DMS53 (cell line): ENCODE measurements at regions not wholly inside any gene's neighbourhood (a gene's known extent, or its start where the extent isn't known, plus 50 kb on each side); places are given as distances from the start of the nearest gene placed in this dataset.

Source experiments
- DNase-seq: peaks from one replicate; lab custom pipeline; 2025; lab: John Stamatoyannopoulos, UW

GRCh38 chr2:221102896-221103688 is 469.0 kb downstream of the EPHA4 start:
- DNase-seq, result no peak

GRCh38 chr2:221103930-221104329 is 468.2 kb downstream of the EPHA4 start:
- DNase-seq, result peak; percentile 13

DNA sequence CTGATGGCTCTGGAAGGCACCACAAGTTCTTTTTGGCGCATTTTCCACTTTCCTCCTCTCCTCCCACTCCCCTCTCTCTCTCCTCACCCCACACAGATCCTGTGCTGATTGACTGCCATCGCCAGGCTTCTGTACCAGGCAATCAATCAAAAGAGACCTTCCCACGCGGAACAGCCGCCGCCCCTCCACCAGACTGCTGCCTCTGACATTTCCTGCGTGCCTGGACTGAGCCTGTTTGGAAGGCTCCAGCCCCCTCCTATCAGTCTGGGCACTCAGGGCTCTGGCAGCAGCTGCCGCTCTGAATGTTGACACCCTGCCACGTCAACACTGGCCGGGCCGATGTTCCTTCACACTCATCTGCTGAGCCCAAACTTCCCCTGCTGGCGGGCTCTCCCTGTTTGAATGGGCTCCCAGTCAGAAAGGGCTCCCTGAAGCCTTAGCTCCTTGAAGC is 467.7 kb downstream of the EPHA4 start:
- peak; percentile 73 for DNase-seq

DNA sequence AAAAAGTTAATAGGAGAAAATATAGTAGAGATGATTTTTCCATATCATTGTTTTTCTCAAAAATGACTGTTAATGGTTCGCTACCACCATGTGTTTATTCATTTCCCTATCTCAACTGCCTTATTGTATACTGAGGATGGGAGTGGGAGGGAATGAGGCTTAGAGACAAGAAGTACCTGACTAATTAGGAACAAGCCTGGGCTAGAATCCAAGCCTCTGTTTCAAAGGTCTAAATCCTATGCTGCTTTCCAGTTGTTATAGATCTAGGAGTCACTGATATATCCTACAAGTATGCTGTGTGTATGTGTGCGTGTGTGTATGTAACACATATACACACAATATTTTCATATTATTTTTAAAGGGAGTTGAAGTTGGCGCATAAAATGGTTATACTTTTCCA is 465.9 kb downstream of the EPHA4 start:
- DNase-seq, result no peak

GRCh38 chr2:221107424-221107823 is 464.7 kb downstream of the EPHA4 start:
- no peak for DNase-seq

DNA sequence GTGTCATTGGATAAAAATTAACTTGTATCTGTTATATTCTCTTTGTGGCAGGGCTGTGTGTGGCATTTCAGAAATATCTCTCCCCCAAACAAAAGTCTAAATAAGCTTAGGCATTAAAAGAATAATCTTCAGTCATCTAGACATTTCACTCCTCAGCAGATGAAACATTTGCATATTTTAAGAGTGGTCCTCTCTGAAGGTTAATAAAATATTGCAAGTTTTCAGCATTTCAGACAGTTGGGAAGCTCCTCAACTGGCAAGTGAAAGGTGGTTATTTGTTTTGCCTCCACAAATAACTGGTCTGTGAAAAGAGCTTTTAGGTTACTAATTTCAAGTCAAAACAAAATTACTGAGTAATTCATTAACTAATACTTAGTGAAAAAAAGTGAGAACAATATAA is 462.6 kb downstream of the EPHA4 start:
- no peak for DNase-seq

GRCh38 chr2:221111739-221112138 is 460.4 kb downstream of the EPHA4 start:
- DNase-seq, result no peak

DNA sequence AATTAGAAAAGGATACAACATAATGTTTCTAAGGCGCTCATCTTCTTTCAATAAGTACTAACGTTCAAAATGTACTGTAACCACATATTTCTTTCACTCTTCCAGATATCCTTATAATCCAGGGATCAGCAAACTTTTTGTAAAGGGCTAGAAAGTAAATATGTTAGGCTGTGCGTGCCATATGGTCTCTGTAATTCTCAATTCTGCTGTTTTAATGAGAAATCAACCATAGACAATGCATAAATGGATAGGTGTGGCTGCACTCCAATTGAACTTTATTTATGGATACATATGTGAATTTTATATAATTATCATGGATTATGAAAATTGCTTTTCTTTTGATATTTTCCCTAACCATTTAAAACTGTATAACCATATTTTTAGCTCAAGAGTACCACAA is 459.4 kb downstream of the EPHA4 start:
- DNase-seq, result no peak

DNA sequence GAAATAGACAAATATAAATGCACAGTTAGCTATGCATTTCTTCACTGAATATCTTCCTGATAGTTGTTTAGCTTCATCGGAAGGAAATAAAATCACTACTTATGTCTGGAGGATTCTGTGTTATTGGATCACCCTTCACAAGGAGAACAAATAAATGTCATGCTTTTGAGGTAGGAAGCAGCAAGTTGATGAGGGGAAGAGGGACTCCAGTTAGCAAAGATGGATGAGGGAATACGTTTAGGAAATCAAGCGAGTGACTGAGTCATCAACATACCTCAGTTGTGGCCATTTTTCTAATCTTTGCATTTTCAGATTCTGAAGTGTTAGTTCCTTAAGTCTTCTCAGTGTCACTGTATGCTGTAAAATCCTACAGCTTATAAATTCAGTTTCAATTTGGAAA is 456.2 kb downstream of the EPHA4 start:
- DNase-seq, result no peak

DNA sequence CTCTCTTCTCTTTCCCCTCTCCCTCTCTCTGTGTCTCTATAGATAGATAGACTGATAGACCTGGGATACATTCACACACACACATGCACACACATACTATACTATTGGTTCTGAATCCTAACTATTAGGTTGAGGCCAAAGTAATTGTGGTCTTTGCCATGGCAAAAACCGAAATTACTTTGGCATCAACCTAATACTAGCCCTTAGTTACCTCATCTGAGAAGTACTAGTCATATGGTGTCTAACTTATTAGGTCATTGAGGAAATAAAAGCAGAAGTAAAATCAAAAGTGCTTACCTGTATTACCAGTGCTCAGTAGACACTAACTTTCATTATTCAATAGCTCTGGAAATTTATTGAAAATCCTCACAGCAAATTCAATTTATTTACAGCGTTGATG is 451.5 kb downstream of the EPHA4 start:
- no peak for DNase-seq

GRCh38 chr2:221123396-221123795 is 448.7 kb downstream of the EPHA4 start:
- no peak for DNase-seq

GRCh38 chr2:221124532-221125240 is 447.4 kb downstream of the EPHA4 start:
- DNase-seq, result no peak

- no peak for DNase-seq
Measured at GRCh38 chr2:221125691-221126090, 446.4 kb downstream of the EPHA4 start.

GRCh38 chr2:221129657-221130056 is 442.4 kb downstream of the EPHA4 start:
- DNase-seq, result no peak

DNA sequence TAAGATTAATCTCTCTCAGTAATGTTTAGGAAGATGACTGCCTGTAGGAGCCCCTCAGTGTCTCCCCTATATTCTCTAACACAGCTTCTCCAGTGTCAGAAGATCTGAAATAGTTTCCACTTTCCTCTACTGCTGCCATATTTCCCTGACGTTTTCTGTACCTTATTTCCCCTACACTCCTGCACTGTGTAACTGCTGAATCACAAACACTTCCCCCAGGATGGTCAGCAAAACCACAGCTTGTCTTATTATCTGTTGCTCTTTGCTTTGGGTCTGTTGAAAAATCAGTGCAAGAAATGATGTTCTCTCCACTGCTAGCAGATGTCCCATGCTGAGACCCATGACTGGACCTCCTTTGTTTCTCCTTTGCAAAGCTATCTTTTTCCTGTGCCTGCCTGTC is 441.7 kb downstream of the EPHA4 start:
- DNase-seq, result no peak

GRCh38 chr2:221133941-221134340 is 438.2 kb downstream of the EPHA4 start:
- DNase-seq, result no peak

DNA sequence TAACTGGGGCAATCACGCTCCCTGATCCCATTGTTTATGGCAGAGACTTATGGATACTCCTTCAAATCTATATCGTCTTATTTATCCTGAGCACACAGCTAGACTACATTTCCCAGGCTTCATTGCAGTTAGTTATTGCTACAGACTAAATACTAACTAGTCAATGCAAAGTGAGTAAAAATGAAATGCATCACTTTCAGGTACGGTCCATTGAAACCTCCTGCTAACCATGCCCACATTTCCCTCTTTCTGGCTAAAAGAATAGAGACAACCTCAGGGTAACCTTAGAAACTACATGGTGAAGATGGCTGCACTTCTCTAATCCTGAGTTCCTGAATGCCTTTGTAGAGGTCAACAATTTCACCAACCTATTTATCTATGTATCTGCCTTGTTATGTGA is 437.4 kb downstream of the EPHA4 start:
- no peak for DNase-seq

DNA sequence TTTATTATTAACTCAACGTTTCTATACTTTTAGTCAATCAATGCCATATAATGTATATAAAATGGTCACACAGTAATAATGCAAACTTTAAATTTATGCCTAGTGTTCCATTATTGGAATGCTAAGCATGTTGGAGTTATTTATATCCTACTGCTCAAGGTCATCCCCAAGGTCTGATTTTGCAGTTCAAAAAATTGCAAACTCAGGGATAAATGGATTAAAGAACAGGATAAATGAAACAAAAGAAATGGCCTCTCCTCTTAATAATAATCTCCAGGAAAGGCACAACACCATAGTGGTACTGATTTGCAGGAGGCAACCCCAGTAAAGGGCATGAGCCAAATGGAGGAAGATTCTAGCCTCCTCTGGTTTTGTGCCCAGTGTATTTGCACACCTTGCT is 436.4 kb downstream of the EPHA4 start:
- no peak for DNase-seq

DNA sequence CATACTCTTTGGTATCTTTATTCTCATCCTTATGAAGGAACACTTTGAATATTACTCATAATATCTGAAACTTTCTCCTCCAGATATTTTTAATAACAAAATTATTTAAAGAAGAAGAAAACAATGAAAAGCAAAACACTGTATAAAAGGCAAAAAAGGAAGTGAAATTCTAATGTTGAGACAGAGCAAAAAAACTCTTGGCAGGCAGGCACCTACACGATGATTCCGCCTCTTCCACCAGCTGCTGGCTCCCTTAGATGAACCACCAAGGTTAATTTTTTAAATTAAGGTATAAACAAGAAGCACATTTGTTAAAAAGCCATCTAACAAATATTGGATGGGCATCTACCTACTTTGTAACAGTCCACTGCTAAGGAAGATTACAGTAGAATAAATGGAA is 434.7 kb downstream of the EPHA4 start:
- no peak for DNase-seq

DNA sequence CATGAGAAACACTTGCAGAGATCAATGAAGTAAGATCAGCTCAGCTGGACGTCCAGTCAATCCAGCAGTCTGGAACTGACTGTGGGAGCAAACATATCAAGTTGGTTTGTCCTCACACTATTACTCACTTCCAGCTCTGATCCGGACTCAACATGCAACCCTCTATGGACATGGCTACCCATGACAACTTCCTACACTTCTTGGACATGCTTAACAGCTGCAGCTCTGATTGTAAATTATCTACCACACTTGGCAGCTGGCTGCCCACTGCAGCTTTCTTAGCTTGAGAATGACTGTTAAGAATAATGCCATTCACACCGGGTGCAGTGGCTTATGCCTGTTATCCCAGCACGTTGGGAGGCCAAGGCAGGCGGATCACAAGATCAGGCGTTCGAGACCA is 429.8 kb downstream of the EPHA4 start:
- DNase-seq, result no peak

DNA sequence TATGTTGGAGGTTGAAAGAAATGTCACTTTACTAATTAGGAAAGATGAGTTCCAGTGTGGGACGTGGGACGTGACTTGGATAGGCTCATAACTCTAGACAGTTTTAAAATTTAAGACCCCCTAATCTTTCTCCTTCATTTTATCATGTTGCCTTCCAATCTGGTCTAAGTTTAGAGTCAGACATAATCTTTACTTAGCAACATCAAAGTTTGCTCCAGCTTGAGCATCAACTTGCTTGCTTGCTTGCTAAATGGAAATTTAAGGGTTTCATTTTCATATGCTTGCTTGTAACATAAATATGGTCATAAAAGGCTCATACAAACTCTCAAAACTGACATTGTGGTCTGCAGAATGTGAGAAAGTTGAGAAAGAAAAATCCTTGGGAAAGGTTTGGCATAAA is 428.9 kb downstream of the EPHA4 start:
- DNase-seq, result no peak

DNA sequence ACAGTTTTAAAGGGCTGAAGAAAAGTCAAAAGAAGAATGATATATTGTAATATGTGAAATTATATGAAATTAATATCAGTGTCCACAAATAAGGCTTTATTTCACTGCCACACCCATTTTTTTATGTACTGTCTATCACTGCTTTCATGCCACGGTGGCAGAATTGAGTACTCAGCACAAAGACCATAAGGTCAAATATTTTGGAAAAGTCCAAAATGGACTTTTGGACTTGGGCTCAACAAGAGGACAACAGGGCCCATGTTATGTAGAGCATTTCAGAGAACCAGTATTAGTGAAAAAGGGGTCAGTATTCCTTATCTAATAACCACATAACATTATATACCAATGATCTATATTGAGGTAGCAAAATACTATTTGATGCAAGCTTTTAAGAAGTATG is 427.2 kb downstream of the EPHA4 start:
- DNase-seq, result no peak

- DNase-seq, result no peak
Measured at GRCh38 chr2:221145396-221145795, 426.7 kb downstream of the EPHA4 start.

DNA sequence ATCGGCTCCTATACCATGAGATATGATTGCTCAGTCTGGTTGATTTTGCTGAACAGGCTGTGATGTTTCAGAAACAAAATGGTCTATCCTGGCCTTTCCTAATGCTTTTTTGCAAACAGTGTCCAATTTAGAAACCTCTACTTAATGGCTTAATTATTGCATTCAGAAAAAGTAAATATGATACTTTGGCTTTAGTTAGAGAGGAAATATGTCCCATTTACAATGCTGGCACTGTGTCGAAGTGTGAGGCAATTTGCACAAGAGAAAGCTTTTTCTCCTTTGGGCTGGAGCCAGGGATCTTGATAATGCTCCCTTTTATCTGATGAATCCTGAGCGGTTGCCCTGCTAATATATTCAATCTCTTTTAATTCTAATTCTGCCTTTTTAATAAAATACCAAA is 418.9 kb downstream of the EPHA4 start:
- DNase-seq, result no peak
